GM23338 (cell line): ENCODE measurements at regions not wholly inside any gene's neighbourhood (a gene's known extent, or its start where the extent isn't known, plus 50 kb on each side); places are given as distances from the start of the nearest gene placed in this dataset.

Experiments
- ATAC-seq: fragments of 200-7000 bp; cut with Tn5 transposase; 3 replicates; pipeline ENCODE4 v1.9.1; 2020
- DNase-seq: peaks from one replicate; pipeline ENCODE4 v3.0.0-alpha.2; 2015; ENCODE audit warnings: low spot score
- H2AFZ ChIP-seq: fragments of 200-600 bp; sonication (generic); 2 replicates; pipeline ENCODE4 v1.8.0; 2016; ENCODE audit warnings: antibody characterized with exemption, mild to moderate bottlenecking, moderate library complexity
- H3F3A ChIP-seq: fragments of 200-600 bp; sonication (generic); replicated peaks from 2 replicates; pipeline ENCODE4 v1.8.0; 2017; ENCODE audit warnings: antibody characterized with exemption, mixed run types, low read depth
- H3K27ac ChIP-seq: fragments of 200-600 bp; sonication (generic); 2 replicates; pipeline ENCODE4 v1.6.1; 2016; ENCODE audit warnings: low read depth
- H3K27me3 ChIP-seq: fragments of 200-600 bp; sonication (generic); 2 replicates; pipeline ENCODE4 v1.8.0; 2016; ENCODE audit warnings: mild to moderate bottlenecking, mixed run types, moderate library complexity; ENCODE audit not compliant: insufficient read depth
- H3K36me3 ChIP-seq: fragments of 200-600 bp; sonication (generic); 2 replicates; pipeline ENCODE4 v1.8.0; 2016; ENCODE audit warnings: mild to moderate bottlenecking; ENCODE audit not compliant: insufficient read depth
- H3K4me1 ChIP-seq: fragments of 200-600 bp; sonication (generic); 2 replicates; pipeline ENCODE4 v1.8.0; 2016; ENCODE audit warnings: mild to moderate bottlenecking, moderate library complexity; ENCODE audit not compliant: insufficient read depth
- H3K4me2 ChIP-seq: fragments of 200-600 bp; sonication (generic); 2 replicates; pipeline ENCODE4 v1.7.1; 2017; ENCODE audit warnings: mixed run types
- H3K4me3 ChIP-seq: fragments of 200-600 bp; sonication (generic); 2 replicates; pipeline ENCODE4 v1.6.1; 2016; ENCODE audit warnings: mixed run types
- H3K79me2 ChIP-seq: fragments of 200-600 bp; sonication (generic); replicated peaks from 2 replicates; pipeline ENCODE4 v1.8.0; 2017; ENCODE audit warnings: mild to moderate bottlenecking; ENCODE audit not compliant: insufficient read depth
- H3K9me2 ChIP-seq: fragments of 200-600 bp; sonication (generic); 2 replicates; pipeline ENCODE4 v1.8.0; 2017; ENCODE audit not compliant: insufficient read depth
- H4K20me1 ChIP-seq: fragments of 200-600 bp; sonication (generic); replicated peaks from 2 replicates; pipeline ENCODE4 v1.8.0; 2017; ENCODE audit warnings: mild to moderate bottlenecking; ENCODE audit not compliant: insufficient read depth
- H3K27ac Mint-ChIP-seq: 2 replicates; pipeline ENCODE4 v1.8.0; 2020; ENCODE audit warnings: inconsistent platforms, mild to moderate bottlenecking, moderate library complexity, mixed read lengths
- H3K27me3 Mint-ChIP-seq: 3 replicates; pipeline ENCODE4 v1.8.0; 2022; ENCODE audit warnings: low read depth, mild to moderate bottlenecking, moderate library complexity, mixed read lengths, inconsistent platforms; ENCODE audit not compliant: insufficient read depth, poor library complexity
- H3K36me3 Mint-ChIP-seq: 3 replicates; pipeline ENCODE4 v1.8.0; 2021; ENCODE audit warnings: low read depth, mild to moderate bottlenecking, inconsistent platforms, moderate library complexity, mixed read lengths
- H3K4me1 Mint-ChIP-seq: 3 replicates; pipeline ENCODE4 v1.8.0; 2020; ENCODE audit warnings: mild to moderate bottlenecking, inconsistent platforms, mixed read lengths
- H3K4me3 Mint-ChIP-seq: 3 replicates; pipeline ENCODE4 v1.8.0; 2021; ENCODE audit warnings: moderate library complexity, mild to moderate bottlenecking, inconsistent platforms, mixed read lengths
- H3K9me3 Mint-ChIP-seq: 3 replicates; pipeline ENCODE4 v1.8.0; 2020; ENCODE audit warnings: moderate library complexity, mild to moderate bottlenecking, inconsistent platforms, mixed read lengths
- CTCF ChIP-seq, 2 experiments: fragments of 200-600 bp in 1 of 2; sonication (generic) in 1 of 2; conservative IDR thresholded peaks; 2 replicates each; pipeline versions ENCODE4 v1.5.1 to v1.6.1; 2016 to 2017; ENCODE audit warnings: antibody characterized with exemption in 2 of 2, low read depth in 2 of 2, mild to moderate bottlenecking in 2 of 2, moderate library complexity in 1 of 2
- EZH2 ChIP-seq: fragments of 200-600 bp; sonication (generic); IDR thresholded peaks from one replicate; pipeline ENCODE4 v1.8.0; 2017; ENCODE audit warnings: antibody characterized with exemption, mild to moderate bottlenecking, low read depth; ENCODE audit not compliant: unreplicated experiment
- STAT1 ChIP-seq: IDR thresholded peaks from one replicate; pipeline ENCODE4 v1.6.1; 2016; ENCODE audit warnings: antibody characterized with exemption; ENCODE audit not compliant: unreplicated experiment
- TF ChIP-seq, protein P1 (sequence below): IDR thresholded peaks from 2 replicates; pipeline ENCODE4 v1.6.1; 2016; ENCODE audit warnings: antibody characterized with exemption
- TF ChIP-seq, protein P2 (sequence below): fragments of 250-450 bp; sonication (Bioruptor Pico); IDR thresholded peaks from 2 replicates; pipeline ENCODE4 v1.5.0; 2020; ENCODE audit warnings: mild to moderate bottlenecking, moderate library complexity

DNA sequence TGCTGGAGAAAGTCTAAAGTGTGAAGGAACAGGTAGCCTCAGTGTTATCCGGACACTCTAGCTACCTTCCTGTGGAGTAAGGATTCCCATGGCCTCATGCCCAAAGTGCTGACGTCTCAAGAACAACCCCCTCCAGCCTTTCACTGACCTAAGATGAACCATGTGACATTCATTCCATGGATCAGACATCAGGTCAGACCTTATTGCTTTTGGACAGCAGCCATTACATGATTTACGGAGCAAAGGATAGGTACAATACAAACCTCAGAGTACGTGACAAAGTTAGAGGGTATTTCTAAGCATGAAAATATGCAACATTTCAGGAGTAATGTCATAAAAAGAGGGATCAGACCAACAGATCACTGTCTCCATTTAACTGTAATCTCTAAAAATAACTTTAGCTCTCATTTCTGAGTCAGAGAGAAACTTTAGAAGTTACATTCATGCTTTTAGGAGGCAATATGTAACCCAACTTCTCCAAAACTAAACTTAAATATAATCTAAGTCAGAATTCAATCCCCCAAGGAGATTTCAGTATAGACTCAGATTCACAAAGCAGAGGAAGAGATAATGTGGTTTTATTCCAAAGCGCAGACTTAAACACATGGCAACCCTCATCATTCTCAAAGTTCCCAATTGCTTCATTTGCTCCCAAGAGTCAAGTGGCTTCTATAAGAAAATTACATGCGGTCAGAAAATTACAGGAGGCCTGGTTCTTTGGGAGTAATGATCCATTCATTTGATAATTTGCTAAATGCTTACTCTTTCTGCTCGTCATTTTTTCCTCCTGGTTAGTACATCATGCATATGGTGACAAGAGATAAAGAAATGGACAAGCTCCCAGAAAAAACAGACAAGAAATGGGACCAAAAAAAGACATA is 280.4 kb downstream of the SETD4 start:
- H2AFZ ChIP-seq, result no peak overlapping the region; the same call in 1 of the 2 replicates

More for the DNA sequence above, 280.4 kb downstream of the SETD4 start:
- no peak overlapping the region for H3K4me3 Mint-ChIP-seq
- Histone ChIP-seq H3K4me2 (no peak overlapping the region), H3K27me3 (no peaks in the 10 kb centered on the region), H3K27ac (no peak overlapping the region), H3K4me3 (no peak overlapping the region), H3K4me1 (no peaks in the 10 kb centered on the region), H4K20me1 (no peaks in the 10 kb centered on the region), H3K79me2 (no peaks in the 10 kb centered on the region), H3K9me2 (no peaks in the 10 kb centered on the region; the same call in 1 of the 2 replicates), H3F3A (no peaks in the 10 kb centered on the region), H3K36me3 (no peaks in the 10 kb centered on the region)
- no peaks in the 10 kb centered on the region for H3K4me1 Mint-ChIP-seq
- DNase-seq, result no peak
- no peak for ATAC-seq
- no peaks in the 10 kb centered on the region for H3K36me3 Mint-ChIP-seq
- no peak overlapping the region for H3K27ac Mint-ChIP-seq
- no peaks in the 10 kb centered on the region for H3K9me3 Mint-ChIP-seq
- no peaks in the 10 kb centered on the region for H3K27me3 Mint-ChIP-seq
- TF ChIP-seq CTCF (conservative IDR thresholded peaks at IDR 0.05; ENCODE audit: low read depth in 2 of 2), result no peak
- TF ChIP-seq, protein P1, sequence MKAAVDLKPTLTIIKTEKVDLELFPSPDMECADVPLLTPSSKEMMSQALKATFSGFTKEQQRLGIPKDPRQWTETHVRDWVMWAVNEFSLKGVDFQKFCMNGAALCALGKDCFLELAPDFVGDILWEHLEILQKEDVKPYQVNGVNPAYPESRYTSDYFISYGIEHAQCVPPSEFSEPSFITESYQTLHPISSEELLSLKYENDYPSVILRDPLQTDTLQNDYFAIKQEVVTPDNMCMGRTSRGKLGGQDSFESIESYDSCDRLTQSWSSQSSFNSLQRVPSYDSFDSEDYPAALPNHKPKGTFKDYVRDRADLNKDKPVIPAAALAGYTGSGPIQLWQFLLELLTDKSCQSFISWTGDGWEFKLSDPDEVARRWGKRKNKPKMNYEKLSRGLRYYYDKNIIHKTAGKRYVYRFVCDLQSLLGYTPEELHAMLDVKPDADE, result no peak
- no peak for TF ChIP-seq STAT1
- TF ChIP-seq, protein P2, sequence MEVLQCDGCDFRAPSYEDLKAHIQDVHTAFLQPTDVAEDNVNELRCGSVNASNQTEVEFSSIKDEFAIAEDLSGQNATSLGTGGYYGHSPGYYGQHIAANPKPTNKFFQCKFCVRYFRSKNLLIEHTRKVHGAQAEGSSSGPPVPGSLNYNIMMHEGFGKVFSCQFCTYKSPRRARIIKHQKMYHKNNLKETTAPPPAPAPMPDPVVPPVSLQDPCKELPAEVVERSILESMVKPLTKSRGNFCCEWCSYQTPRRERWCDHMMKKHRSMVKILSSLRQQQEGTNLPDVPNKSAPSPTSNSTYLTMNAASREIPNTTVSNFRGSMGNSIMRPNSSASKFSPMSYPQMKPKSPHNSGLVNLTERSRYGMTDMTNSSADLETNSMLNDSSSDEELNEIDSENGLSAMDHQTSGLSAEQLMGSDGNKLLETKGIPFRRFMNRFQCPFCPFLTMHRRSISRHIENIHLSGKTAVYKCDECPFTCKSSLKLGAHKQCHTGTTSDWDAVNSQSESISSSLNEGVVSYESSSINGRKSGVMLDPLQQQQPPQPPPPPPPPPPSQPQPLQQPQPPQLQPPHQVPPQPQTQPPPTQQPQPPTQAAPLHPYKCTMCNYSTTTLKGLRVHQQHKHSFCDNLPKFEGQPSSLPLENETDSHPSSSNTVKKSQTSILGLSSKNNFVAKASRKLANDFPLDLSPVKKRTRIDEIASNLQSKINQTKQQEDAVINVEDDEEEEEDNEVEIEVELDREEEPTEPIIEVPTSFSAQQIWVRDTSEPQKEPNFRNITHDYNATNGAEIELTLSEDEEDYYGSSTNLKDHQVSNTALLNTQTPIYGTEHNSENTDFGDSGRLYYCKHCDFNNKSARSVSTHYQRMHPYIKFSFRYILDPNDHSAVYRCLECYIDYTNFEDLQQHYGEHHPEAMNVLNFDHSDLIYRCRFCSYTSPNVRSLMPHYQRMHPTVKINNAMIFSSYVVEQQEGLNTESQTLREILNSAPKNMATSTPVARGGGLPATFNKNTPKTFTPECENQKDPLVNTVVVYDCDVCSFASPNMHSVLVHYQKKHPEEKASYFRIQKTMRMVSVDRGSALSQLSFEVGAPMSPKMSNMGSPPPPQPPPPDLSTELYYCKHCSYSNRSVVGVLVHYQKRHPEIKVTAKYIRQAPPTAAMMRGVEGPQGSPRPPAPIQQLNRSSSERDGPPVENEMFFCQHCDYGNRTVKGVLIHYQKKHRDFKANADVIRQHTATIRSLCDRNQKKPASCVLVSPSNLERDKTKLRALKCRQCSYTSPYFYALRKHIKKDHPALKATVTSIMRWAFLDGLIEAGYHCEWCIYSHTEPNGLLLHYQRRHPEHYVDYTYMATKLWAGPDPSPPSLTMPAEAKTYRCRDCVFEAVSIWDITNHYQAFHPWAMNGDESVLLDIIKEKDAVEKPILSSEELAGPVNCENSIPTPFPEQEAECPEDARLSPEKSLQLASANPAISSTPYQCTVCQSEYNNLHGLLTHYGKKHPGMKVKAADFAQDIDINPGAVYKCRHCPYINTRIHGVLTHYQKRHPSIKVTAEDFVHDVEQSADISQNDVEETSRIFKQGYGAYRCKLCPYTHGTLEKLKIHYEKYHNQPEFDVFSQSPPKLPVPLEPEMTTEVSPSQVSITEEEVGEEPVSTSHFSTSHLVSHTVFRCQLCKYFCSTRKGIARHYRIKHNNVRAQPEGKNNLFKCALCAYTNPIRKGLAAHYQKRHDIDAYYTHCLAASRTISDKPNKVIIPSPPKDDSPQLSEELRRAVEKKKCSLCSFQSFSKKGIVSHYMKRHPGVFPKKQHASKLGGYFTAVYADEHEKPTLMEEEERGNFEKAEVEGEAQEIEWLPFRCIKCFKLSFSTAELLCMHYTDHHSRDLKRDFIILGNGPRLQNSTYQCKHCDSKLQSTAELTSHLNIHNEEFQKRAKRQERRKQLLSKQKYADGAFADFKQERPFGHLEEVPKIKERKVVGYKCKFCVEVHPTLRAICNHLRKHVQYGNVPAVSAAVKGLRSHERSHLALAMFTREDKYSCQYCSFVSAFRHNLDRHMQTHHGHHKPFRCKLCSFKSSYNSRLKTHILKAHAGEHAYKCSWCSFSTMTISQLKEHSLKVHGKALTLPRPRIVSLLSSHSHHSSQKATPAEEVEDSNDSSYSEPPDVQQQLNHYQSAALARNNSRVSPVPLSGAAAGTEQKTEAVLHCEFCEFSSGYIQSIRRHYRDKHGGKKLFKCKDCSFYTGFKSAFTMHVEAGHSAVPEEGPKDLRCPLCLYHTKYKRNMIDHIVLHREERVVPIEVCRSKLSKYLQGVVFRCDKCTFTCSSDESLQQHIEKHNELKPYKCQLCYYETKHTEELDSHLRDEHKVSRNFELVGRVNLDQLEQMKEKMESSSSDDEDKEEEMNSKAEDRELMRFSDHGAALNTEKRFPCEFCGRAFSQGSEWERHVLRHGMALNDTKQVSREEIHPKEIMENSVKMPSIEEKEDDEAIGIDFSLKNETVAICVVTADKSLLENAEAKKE (CRISPR knock-in tag), result no peak
- no peak for TF ChIP-seq EZH2
